Endothelial cell of umbilical vein (primary cell): ENCODE measurements at regions not wholly inside any gene's neighbourhood (a gene's known extent, or its start where the extent isn't known, plus 50 kb on each side); places are given as distances from the start of the nearest gene placed in this dataset.

Experiments
- BruUV-seq: library from RNA; stranded (reverse); fragments of 400-500 nt; replicated peaks from 2 replicates; lab custom pipeline; 2021; lab: Mats Ljungman, UMichigan
- CTCF ChIA-PET: fragments of 300-600, 350-600 bp; sonication (Branson Sonifier 250); formaldehyde crosslinking; loops from one replicate; lab custom pipeline; 2021; ENCODE audit warnings: antibody characterized with exemption, inconsistent platforms; lab: Charles Lee
- POLR2A ChIA-PET: fragments of 300-600, 350-600 bp; sonication (Branson Sonifier 250); formaldehyde crosslinking; loops from one replicate; lab custom pipeline; 2021; ENCODE audit warnings: antibody characterized with exemption, inconsistent platforms; lab: Charles Lee
- DNase-seq: peaks from one replicate; pipeline ENCODE4 v3.0.0-alpha.2; 2011; ENCODE audit warnings: low read depth, low spot score
- FAIRE-seq: peaks from 2 replicates; lab custom pipeline; 2011; peaks lifted over from hg19 to GRCh38; lab: Jason Lieb, UNC
- H2AFZ ChIP-seq: 2 replicates; pipeline ENCODE4 v1.6.0; 2012; ENCODE audit warnings: low read depth, low read length, control low read depth, inconsistent platforms
- H3K27ac ChIP-seq: 2 replicates; pipeline ENCODE4 v1.5.1; 2011; ENCODE audit warnings: low read depth, mild to moderate bottlenecking, control low read depth, low read length, moderate library complexity; ENCODE audit not compliant: insufficient read depth
- H3K27me3 ChIP-seq, 2 experiments: 2 replicates each; pipeline versions ENCODE4 v1.6.0 to v1.6.1; 2011; ENCODE audit warnings: low read length in 2 of 2, mixed read lengths in 1 of 2; ENCODE audit not compliant: control insufficient read depth in 2 of 2, insufficient read depth in 2 of 2
- H3K36me3 ChIP-seq, 2 experiments: 2 replicates in 1 of 2; 3 replicates in 1 of 2; pipeline ENCODE4 v1.5.1; 2011; ENCODE audit warnings: low read length in 2 of 2, mild to moderate bottlenecking in 1 of 2, moderate library complexity in 1 of 2; ENCODE audit not compliant: control insufficient read depth in 2 of 2, insufficient read depth in 2 of 2; ENCODE audit errors: extremely low read depth in 1 of 2
- H3K4me1 ChIP-seq: 3 replicates; pipeline ENCODE4 v1.5.1; 2011; ENCODE audit warnings: mild to moderate bottlenecking, low read length; ENCODE audit not compliant: control insufficient read depth, insufficient read depth; ENCODE audit errors: extremely low read depth
- H3K4me2 ChIP-seq: 2 replicates; pipeline ENCODE4 v1.6.1; 2011; ENCODE audit warnings: low read length, control low read depth, mixed read lengths; ENCODE audit not compliant: insufficient read depth
- H3K4me3 ChIP-seq, 3 experiments: fragments of 200-600 bp in 1 of 3; sonication (generic), shearing (Covaris generic) in 1 of 3; replicated peaks in 1 of 3; 2 replicates each; pipeline ENCODE4 v1.5.1; 2011 to 2016; ENCODE audit warnings: control low read depth in 3 of 3, low read length in 3 of 3, mild to moderate bottlenecking in 2 of 3, inconsistent platforms in 1 of 3, low read depth in 1 of 3, moderate library complexity in 1 of 3; ENCODE audit not compliant: insufficient read depth in 1 of 3
- H3K79me2 ChIP-seq: 2 replicates; pipeline ENCODE4 v1.6.0; 2012; ENCODE audit warnings: low read length, inconsistent platforms; ENCODE audit not compliant: control insufficient read depth, insufficient read depth
- H3K9ac ChIP-seq: replicated peaks from 2 replicates; pipeline ENCODE3; 2011; ENCODE audit warnings: low read length, control low read depth; ENCODE audit not compliant: insufficient read depth; ENCODE audit errors: extremely low read depth
- H3K9me1 ChIP-seq: replicated peaks from 3 replicates; pipeline ENCODE4 v1.6.0; 2011; ENCODE audit warnings: mild to moderate bottlenecking, low read length; ENCODE audit not compliant: control insufficient read depth, insufficient read depth; ENCODE audit errors: extremely low read depth
- H3K9me3 ChIP-seq: replicated peaks from 2 replicates; pipeline ENCODE4 v1.5.1; 2012; ENCODE audit warnings: low read length, inconsistent platforms; ENCODE audit not compliant: control insufficient read depth, insufficient read depth
- H4K20me1 ChIP-seq: replicated peaks from 2 replicates; pipeline ENCODE3; 2011; ENCODE audit warnings: mild to moderate bottlenecking, low read length; ENCODE audit not compliant: control insufficient read depth, insufficient read depth; ENCODE audit errors: extremely low read depth
- EZH2 ChIP-seq: IDR thresholded peaks from 2 replicates; pipeline ENCODE4 v1.6.1; 2012; ENCODE audit warnings: borderline replicate concordance, low read depth, mild to moderate bottlenecking, moderate library complexity, low read length, inconsistent platforms; ENCODE audit not compliant: severe bottlenecking
- FOS ChIP-seq: IDR thresholded peaks from 2 replicates; pipeline ENCODE4 v1.6.1; 2011; ENCODE audit warnings: mild to moderate bottlenecking, low read length, moderate library complexity, borderline replicate concordance; ENCODE audit not compliant: insufficient read depth
- GATA2 ChIP-seq: IDR thresholded peaks from 2 replicates; pipeline ENCODE4 v1.7.0; 2011; ENCODE audit warnings: low read depth, mild to moderate bottlenecking, moderate library complexity, mixed read lengths, low read length; ENCODE audit not compliant: insufficient read length, insufficient read depth
- JUN ChIP-seq: IDR thresholded peaks from 2 replicates; pipeline ENCODE4 v1.6.1; 2011; ENCODE audit warnings: borderline replicate concordance, low read depth; ENCODE audit not compliant: insufficient read length, insufficient read depth
- MYC ChIP-seq: IDR thresholded peaks from one replicate; pipeline ENCODE4 v1.6.1; 2011; ENCODE audit warnings: mild to moderate bottlenecking, low read depth, low read length
- POLR2A ChIP-seq: IDR thresholded peaks from 2 replicates; pipeline ENCODE4 v1.6.1; 2012; ENCODE audit warnings: low read depth, mild to moderate bottlenecking, control low read depth, low read length
- POLR2AphosphoS5 ChIP-seq: IDR thresholded peaks from 2 replicates; pipeline ENCODE4 v1.6.1; 2012; ENCODE audit warnings: low read depth, mild to moderate bottlenecking, control low read depth, low read length, moderate library complexity; ENCODE audit not compliant: insufficient read depth
- dilution Hi-C: fragments of 300-500 bp; cut with MboI; formaldehyde crosslinking; loops from one replicate; pipeline ENCODE4 v1.15.0; 2019; ENCODE audit warnings: low sequenced_read_pairs; ENCODE audit not compliant: extremely low pct_ligation_motif_present
- intact Hi-C: fragments of 100-400 bp; cut with micrococcal nuclease; formaldehyde crosslinking; loops from one replicate; pipeline ENCODE4 v1.10.0; 2022
- TF ChIP-seq, protein P1 (sequence below): IDR thresholded peaks from 2 replicates; pipeline ENCODE4 v1.6.1; 2011; ENCODE audit not compliant: insufficient read depth, insufficient read length
- TF ChIP-seq, protein P2 (sequence below), 2 donors: IDR thresholded peaks; 1 replicate in 1 of 2; 2 replicates in 1 of 2; pipeline ENCODE4 v1.5.1; 2011; ENCODE audit warnings: low read length in 2 of 2, mild to moderate bottlenecking in 2 of 2, moderate library complexity in 2 of 2, control low read depth in 1 of 2, inconsistent platforms in 1 of 2, low read depth in 1 of 2; ENCODE audit not compliant: insufficient read depth in 1 of 2; ENCODE audit errors: extremely low read depth in 1 of 2

DNA sequence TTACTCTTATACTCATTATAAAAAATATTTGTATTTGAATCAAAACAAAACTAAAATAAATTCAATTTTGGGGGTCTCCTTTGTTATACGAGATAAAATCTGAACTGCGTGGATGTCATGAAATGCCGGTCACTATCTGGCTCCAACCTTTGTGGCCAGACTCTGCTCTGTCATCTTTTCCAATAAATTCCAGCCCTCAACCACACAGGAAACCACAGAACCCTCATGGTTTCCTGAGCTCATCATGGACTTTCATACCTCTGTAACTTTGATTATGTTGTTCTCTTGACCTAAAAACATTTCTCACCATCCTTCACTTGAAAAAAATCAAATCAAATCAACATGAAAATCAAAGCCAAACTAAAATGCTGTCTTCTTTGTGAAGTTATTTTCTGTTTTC is 724.7 kb downstream of the METTL4 start:
- ChIA-PET CTCF (interaction anchor here (1.0 kb wide), 1 partner anchor 17 kb away, joined by 3 read pairs; no protein-coding TSS in a partner anchor), POLR2A (no interaction called here)
- Histone ChIP-seq H3K9me1 (no peaks in the 10 kb centered on the region), H2AFZ (no peak overlapping the region), H3K4me3 (no peak overlapping the region), H3K4me1 (no peaks in the 10 kb centered on the region), H3K36me3 (no peaks in the 10 kb centered on the region), H3K9me3 (peaks cover 3% of the 10 kb centered on the region), H3K27ac (no peak overlapping the region), H3K4me2 (no peak overlapping the region), H4K20me1 (no peaks in the 10 kb centered on the region), H3K9ac (no peak overlapping the region), H3K27me3 (no peaks in the 10 kb centered on the region), H3K79me2 (no peaks in the 10 kb centered on the region)
- FAIRE-seq (no peak), DNase-seq (no peak)
- no TSS peak for BruUV-seq
- TF ChIP-seq EZH2 (no peak), MYC (no peak), POLR2A (no peak), JUN (no peak), POLR2AphosphoS5 (no peak), GATA2 (no peak), FOS (no peak)
- TF ChIP-seq, protein P1, sequence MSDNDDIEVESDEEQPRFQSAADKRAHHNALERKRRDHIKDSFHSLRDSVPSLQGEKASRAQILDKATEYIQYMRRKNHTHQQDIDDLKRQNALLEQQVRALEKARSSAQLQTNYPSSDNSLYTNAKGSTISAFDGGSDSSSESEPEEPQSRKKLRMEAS: no peak
- TF ChIP-seq, protein P2, sequence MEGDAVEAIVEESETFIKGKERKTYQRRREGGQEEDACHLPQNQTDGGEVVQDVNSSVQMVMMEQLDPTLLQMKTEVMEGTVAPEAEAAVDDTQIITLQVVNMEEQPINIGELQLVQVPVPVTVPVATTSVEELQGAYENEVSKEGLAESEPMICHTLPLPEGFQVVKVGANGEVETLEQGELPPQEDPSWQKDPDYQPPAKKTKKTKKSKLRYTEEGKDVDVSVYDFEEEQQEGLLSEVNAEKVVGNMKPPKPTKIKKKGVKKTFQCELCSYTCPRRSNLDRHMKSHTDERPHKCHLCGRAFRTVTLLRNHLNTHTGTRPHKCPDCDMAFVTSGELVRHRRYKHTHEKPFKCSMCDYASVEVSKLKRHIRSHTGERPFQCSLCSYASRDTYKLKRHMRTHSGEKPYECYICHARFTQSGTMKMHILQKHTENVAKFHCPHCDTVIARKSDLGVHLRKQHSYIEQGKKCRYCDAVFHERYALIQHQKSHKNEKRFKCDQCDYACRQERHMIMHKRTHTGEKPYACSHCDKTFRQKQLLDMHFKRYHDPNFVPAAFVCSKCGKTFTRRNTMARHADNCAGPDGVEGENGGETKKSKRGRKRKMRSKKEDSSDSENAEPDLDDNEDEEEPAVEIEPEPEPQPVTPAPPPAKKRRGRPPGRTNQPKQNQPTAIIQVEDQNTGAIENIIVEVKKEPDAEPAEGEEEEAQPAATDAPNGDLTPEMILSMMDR (IDR thresholded peaks at IDR 0.05; ENCODE audit: extremely low read depth in 1 of 2, insufficient read depth in 1 of 2, low read depth in 1 of 2, low read length in 2 of 2): no peak
- dilution Hi-C loops: no loop called here
- intact Hi-C loops: no loop called here
